Stimulated activated CD4-positive, alpha-beta T cell treated with anti-CD3 and anti-CD28 coated beads, Interleukin-1b, Interleukin-23, amount 100 ng/mL, for 24 hours (primary cell): ENCODE measurements at regions not wholly inside any gene's neighbourhood (a gene's known extent, or its start where the extent isn't known, plus 50 kb on each side); places are given as distances from the start of the nearest gene placed in this dataset.

Experiments
- DNase-seq, 4 experiments: peaks; one replicate each; pipeline ENCODE4 v3.0.0-alpha.2; 2020; ENCODE audit warnings: low read depth in 4 of 4, low spot score in 1 of 4

DNA sequence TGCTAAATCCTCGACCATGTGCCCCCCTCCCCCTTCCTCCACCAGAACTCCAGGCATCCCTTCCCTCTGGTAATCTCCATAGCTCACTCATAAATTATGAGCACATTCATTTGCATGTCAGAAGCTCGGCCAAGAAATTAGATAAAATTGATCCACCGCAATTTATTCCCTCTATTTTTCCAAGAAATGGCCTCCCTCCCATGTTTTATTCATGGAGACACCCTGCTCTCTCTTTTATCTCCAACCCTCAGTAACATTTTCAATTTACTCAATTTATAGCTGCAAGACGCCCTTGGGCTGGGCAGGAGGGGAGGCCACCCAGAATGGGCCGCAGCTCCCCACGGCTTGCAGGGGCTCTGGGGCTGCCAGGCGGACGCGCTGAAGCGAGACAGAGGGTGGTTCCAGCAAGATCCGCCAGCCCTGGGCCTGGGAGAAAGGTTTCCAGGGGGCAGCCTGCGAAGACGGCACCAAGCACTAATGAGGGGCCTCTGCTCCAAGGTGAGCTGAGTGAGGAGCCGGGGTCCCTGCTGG, 54.7 kb upstream of the ZNF423 start:
- no peak for DNase-seq

DNA sequence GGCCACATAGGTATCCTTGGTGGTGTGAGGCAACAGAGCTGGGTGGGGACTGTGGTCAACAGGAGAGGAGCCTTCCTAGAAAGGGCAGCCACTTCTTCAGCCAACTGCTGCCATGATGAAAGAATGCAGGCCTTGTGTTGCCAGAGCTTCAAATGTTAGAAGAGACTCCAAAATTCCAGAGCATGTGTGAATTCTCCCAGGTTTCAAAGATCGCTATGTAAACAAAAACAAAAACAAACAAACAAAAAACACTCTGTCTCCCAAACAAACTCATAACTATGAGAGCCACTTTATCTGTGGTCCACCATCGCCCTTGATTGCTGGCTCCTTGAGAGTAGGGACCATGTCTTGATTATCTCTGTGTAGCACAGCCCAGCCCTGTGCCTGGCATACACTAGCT, 55.5 kb upstream of the ZNF423 start:
- DNase-seq = no peak

DNA sequence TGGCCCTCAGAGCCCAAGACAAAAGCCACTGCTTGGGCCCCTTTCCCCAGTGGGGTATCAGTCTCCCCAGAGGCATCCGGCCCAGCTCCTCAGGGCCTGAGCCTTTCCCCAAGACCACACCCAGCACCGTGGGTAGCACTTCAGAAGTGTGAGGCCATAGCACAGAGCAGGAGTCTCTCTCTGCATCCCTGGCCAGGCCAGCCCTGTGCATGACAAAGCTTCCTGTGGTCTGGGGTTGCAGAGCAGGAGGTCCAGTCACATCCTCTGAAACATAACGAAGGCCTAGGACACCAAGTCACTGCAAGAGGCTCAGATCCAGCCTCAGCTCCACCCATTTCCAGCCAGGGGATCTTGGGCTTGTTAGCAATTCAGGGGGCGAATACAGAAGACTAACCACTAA, 56.8 kb upstream of the ZNF423 start:
- DNase-seq = no peak

DNA sequence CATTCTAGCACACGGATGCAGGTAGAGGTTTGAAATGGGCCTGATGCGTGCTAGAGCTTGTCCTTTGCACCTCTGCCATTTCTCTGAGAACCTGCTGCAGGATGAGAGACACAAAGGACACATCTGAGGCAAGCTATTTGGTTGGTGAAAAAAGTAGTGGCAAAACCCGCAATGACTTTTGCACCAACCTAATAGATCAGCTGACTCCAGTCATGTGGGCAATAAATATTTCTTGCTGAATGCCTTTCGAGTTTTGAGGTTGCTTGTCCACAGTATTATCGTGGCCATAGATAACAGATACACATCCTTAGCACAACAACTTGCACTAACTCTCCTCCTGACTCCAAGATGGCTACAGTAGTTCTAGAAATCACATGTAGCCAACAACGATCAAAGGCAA, 57.8 kb upstream of the ZNF423 start:
- DNase-seq = no peak

DNA sequence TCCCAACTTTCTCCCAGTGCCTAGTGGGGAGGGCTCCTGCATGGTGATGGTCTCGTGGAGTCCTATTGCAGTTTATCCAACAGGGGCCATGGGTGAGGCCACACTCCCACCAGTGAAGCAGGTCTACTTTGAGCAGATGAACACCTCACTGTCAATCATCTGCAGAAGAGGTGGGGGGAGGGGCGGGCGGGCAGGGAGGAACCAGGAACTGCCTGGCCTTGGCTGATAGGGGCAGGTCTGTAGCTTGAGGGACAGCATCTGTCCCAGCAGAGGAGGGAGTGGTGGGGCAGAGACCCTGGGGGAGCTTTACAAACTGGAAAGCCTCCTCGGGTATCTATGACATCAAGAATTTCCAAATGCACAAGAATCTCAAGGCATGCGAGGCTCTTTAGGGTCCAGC, 58.7 kb upstream of the ZNF423 start:
- no peak for DNase-seq

DNA sequence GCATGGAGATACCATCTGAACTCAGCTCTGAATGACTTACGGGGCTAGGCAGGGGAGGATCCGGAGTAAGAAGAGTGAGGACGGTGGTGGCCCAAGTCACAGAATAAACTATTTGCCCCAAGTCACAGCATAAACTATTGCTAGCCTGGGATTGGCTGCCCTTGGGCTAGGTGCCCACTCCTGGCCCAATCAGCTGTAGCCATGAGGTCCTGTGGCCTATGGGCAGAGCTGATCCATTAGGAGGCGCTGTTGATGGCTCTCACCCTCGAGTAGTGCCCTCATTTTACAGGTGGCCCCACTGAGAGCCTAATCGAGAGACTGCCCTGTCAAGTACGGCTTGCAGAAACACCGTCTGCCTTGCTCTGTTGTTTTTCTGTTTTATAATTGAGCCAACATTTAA, 62.3 kb upstream of the ZNF423 start:
- no peak for DNase-seq

DNA sequence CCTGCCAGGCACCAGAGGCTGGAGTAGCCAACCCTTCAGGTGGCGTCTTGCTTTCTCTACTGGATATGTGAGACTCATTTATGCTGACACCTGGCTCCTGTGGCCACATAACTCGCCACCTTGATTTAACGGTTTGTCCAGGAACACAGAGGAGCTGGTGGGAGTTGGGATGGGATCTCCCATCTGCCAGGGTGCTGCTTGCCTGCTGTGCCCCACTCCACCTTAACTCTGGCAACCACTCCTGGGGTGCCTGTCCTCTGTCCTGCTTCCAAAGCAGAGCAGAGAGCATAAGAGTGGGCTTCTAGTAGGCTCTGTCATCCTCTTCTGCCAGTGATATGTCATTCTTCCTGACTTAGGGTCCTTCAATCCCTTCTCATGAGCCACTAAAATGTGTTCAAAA, 63.4 kb upstream of the ZNF423 start:
- no peak for DNase-seq

DNA sequence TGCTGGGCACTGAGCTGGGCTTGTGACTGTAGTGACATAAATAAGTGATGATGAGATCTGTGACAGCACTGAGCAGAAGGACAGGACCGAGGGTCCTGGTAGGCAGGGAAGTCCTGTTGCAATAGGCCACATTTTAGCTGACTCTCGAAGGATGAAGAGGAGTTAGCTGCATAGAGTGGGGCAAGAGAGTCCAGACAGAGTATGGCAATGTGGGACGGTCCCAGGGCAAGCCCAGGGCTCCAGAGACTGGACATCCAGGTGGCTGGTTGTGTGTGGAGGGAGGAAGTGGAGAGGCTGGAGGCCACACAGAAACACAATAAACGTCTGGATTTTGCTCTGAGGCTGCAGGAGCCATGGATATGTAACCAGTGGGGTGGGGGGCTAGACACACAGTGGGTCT, 64.5 kb upstream of the ZNF423 start:
- no peak for DNase-seq

DNA sequence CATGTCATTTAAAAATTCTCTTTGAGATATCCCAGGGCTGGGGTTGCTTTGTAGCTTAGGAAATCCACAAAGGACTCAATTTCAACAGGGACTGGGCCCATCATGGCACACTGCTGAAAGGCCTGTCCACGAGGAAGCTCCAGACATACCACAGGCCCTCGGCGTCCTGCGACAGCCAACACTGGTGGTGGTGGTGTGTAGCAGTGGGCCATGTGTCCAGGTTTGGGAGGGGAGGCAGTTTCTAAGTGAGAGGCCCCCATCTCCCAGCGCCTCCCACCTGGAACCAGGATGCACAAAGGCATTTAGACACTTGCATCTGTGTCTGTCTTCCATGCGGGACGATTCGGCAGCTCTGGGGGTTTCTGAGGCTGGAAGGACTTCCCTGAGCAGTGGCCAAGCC, 65.2 kb upstream of the ZNF423 start:
- DNase-seq = no peak

DNA sequence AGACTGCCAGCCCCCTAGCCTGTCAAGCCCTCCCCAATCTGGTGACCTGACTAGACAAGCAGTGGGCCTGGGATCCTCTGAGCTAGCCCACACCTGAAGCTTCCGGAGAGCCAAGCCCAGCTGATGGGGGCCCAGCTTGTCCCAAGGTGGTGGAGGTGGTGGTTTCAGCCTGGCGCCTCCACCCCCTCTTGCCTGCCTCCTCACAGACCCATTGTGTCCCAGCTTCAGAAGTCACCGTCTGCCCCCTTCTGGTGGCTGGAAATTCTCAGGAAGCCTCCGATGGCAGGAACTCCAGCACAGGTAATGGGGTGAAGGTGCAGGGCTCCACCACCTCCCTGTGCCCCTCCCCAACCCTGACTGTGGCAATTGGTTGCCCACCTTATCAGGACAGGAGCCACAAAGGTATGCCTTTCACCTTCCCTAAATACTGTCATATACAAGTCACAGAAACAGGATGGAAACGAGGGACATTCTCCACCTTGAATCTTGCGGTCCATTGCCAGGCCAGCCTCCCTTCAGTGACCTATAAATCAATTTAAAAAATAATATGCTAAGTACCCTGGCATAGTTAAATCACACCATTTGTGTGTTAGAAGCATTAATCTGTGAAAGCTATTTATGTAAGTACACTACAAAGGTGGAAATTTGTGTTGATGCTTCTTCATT, 66.0 kb upstream of the ZNF423 start:
- peak in 3 of 4 experiments; percentile 6 to 37 (median 21) for DNase-seq

DNA sequence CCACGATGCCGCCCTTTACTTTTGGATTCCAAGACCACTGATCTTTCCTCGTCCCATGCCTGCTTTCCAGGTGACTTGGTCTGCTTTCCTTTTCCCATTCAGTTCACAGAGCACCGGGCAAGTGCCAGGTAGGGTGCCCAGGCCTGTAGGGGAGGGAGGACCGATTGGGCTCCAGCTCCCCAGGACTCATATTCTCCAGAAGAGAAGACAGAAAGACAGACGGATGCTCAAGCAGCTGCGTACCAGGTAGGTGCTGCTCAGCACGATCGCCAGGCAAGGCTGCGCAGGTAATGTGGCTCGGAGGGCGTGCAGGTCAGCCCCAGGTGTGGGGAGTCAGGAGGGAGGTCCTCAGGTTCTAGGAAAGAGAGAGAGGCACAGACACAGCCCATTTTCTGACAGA, 67.5 kb upstream of the ZNF423 start:
- DNase-seq = no peak

DNA sequence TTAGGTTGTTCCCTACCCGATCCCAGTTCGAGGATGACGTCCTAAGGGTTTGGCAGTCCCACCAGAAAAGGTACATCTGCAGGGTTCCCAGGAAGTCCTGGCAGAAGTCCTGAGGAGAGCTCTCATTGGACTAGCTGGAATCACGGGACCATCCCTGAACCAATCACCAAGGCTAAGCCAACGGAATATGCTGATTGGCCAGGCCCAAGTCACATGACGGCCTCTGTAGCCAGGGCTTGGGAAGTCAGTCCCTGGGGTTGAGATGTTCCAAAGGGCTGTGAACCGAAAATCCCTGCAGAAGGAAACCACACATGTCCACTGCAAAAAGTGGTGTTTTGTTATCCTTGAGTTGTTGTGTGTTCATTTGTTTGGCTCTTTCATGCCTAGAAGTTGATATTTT, 68.2 kb upstream of the ZNF423 start:
- DNase-seq = no peak

DNA sequence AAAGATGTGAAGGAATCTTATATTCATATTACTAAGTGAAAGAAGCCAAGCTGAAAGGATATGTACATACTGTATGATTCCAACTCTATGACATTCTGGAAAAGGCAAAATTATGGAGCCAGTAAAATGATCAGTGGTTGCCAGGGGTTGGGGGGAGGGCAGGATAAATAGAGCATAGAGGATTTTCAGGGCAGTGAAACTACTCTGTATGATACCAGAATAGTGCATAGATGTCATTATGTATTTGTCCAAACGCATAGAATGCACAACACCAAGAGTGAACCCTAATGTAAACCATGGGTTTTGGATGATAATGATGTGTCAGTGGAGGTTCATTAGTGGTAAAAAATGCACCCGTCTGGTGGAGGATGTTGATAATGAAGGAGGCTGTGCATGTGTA, 71.0 kb upstream of the ZNF423 start:
- DNase-seq = no peak

DNA sequence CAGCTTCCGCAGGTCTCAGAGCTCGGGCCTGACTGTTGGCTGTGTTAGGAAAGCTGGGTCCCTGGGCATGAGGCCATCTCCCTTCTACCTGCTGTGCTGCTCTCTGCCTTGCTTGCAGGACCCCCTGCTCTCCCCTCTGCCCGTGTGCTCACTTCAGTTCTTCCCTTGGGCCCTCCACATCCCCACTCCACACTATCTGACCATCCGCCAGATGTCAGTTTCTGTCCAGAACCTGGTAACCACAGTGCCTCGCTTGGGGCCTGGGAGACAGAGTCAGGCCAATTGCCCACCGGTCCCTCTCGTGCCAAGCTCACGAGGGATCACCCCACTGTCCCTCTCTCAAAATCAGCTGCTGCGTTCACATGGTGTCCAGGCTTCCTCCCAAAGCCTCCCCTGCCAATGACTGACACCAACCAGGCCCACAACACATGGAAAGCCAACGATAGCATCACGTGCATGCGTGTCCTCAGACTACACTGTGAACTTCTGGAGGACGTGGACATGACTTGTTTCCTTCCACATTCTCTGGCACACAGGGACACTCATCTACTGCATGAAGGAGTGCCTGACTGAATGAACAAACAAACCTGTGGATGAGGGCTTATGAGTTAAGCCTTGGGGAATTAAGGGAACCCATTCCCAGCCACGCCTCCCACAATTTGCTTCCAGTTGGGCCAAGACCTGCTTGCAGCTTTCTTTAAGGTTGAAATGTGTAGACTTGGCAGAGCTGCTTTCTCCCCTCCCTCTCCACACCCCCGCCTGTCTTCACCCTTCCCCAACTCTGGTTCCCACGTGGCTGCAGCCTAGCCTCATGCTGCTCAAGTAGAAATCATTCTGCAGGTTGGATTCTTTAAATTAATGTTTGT, 72.5 kb upstream of the ZNF423 start:
- no peak for DNase-seq

DNA sequence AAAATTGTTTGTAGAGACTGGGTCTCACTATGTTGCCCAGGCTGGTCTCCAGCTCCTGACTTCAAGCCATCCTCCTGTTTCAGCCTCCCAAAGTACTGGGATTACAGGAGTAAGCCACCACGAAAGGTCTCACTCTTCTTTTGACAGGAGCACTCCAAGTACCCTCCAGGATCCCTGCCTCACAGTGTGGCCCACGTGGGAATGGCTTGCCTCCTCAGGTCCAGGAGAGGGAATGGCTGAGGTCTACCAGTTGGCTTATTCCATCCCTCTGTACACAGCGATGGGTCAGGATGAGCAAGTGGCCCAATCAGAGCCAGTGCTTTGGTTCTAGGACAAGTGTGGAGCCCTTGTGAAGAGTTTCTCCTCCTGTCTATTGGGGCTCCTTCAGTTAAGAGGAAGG, 73.7 kb upstream of the ZNF423 start:
- DNase-seq = no peak

DNA sequence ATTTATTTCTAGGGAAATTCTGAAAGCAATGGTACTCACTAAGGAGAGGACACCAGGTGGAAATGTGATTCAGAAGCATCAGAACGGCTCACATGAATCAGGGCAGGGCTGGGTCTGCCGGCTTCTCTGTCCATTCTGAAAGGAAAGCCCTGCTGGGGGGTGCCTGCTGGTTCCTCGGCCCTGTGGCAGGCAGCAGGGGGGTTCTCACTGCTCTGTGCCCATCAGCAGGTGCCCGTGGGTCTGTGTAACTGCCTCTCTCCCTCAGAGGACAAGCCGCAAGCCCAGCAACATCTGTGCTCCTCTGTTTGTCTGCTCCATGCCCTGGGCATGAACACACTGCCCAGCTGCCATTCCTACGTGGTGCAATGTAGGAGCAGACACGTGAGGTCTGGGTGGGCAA, 74.9 kb upstream of the ZNF423 start:
- no peak for DNase-seq

DNA sequence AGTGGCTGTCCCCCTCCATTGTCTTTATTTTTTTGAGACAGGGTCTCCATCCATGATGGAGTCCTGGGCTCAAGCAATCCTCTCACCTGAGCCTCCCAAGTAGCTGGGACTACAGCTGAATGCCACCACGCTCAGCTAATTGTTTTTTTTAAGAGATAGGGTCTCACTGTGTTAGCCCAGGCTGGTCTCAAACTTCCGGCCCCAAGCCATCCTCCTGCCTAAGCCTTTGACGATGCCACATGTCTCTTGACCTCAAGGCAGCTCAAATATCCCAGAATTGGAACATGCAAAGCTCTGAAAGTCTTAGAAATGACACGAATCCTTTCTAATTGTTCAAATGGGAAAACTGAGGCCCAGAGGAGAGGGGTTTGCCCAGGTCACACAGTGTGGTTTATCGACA, 75.4 kb upstream of the ZNF423 start:
- DNase-seq = no peak

DNA sequence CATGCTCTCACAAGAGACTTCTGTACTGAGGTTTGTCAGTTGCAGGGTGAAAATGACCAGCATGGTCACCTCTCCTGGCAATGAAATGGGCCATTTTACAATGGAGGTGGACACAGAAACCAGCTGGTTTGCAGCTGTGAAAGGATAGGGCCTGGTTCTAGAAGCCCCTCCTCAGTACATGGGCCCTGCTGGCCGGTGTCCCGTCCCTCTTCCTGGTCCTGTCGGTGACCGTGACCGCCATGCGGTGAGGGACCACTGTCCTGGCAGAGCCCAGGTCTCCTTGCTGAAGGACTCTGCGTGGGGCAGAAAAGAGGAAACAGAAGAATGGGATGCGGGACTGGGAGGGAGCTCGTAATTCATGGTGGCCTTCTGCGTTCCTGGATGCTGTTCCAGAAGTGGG, 76.0 kb upstream of the ZNF423 start:
- no peak for DNase-seq

DNA sequence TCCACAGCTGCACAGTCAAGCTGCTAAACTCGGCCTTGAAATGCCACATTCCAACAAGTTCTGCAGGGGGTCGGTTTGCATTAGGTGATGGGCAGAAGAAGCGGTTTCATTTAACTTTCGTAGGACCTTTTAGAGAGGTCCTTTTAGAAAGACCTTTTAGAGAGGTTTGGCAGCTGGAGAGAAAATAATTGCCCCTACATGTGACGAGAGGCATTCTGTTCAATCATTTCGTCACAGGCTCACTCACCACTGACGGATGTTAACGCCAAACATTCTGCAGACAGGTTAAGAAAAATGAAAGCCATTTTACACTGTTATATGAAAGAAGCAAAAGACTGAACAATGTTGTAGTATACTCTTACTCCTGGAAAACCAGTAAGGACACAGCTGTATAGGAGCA, 76.5 kb upstream of the ZNF423 start:
- DNase-seq = no peak

DNA sequence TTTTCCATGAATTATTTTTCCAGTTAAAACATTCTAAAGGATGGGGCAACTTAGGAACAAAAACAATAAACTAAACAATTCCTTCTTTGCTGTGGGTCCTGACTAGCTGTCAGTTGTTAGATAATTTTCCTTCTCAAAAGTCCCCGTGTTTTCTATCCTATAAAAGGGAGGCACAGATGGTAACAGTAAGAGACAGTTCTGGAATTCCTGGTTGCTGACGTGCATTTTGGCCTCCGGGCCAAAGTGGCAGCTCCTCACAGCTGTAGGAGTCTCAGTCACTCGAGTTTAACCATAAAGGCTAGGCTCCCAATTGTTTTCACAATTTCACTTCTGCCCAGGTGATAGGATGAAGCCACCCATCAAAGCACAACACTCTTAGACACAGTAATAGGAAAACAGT, 77.0 kb upstream of the ZNF423 start:
- DNase-seq = no peak

DNA sequence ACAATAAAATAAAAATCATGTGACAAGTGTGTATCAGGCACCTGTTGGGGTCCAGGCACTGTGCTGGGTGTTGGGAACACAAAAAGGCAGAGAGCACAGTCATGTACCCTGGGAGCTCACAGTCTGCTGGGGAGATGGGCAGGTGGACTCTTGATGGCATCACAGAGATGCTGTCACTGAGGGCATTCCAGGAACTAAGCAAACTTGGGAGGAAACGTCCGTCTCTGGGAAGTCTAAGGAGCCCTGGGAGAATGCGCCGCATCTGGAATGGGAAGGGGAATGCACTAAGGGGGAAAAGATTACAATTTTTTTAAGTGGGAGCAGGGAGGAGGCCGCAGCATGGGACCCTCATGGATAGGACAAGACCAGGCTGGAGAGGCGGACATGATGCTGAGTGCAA, 80.9 kb upstream of the ZNF423 start:
- DNase-seq = no peak

DNA sequence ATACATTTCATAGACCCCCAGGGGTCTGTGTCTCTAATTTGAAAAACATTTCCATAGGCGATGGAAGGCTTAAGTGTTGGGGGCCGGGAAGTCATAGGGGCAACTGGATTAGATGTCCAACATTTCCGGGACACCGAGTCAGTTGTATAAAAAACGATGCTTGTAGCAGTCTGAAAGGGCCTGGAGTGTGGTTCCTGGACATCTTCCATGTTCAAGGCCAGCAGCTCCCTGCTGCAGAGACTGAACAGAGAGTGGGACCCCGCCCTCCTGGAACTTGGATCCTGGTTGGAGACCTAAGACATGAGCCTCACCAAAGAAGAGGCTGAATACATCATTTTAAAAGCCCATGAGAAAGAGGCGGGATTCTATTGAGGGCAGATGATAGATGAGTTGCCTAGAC, 82.0 kb upstream of the ZNF423 start:
- no peak for DNase-seq

DNA sequence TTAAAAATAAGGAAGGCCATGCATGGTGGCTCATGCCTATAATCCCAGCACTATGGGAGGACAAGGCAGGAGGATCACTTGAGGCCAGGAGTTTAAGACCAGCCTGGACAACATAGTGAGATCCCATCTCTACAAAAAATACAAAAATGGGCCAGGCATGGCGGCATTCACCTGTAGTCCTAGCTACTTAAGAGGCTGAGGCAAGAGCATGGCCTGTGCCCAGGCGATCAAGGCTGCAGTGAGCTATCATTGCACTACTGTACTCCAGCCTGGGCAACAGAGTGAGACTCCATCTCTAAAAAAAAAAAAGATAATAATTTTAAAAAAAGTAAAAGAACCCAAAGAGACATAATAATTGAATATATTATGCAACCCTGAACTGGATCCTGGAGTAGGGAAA, 83.6 kb upstream of the ZNF423 start:
- DNase-seq = no peak
